ENCODE measurements at regions not wholly inside any gene's neighbourhood (a gene's known extent, or its start where the extent isn't known, plus 50 kb on each side); places are given as distances from the start of the nearest gene placed in this dataset.

DNA sequence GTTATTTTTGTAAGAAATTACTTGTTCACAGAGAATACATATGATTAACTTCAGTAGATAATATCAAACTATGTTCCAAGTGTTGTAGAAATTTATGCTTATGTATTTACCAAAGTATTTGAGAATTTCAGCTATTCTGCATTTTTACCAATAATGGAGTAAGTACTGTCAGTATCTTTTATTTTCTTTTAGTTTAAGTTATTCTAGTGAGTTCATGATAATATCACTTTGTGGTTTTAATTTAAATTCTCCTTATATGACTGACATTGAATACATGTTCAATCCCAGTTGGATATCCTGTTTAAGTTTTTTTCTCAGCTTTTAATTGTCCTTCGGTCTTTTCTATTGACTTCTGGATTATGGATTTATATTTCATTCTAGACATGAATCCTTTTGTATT lies 1024.6 kb downstream of the EFNA5 start:
- Histone ChIP-seq H3K36me3 (ENCODE audit: control insufficient read depth in 2 of 2, insufficient read depth in 1 of 2, low read length in 2 of 2) (no peaks in the 10 kb centered on the region), H3K4me3 (ENCODE audit: low read depth, low read length) (no peak overlapping the region), H3K27ac (ENCODE audit: extremely low read depth, low read depth, low read length) (no peak overlapping the region), H3K4me1 (ENCODE audit: control insufficient read depth, insufficient read depth, low read length) (no peaks in the 10 kb centered on the region), H3K9me3 (ENCODE audit: control insufficient read depth, insufficient read depth, low read depth, low read length) (no peaks in the 10 kb centered on the region)
- CTCF ChIA-PET = no interaction called here
- POLR2A ChIA-PET = no interaction called here
- TF ChIP-seq KLF7 (tag by site-specific recombination; IDR thresholded peaks at IDR 0.05; ENCODE audit: borderline replicate concordance) = no peak
- no peak for TF ChIP-seq ZNF132 (tag by site-specific recombination; IDR thresholded peaks at IDR 0.05; ENCODE audit: borderline replicate concordance)
- TF ChIP-seq, protein P1, sequence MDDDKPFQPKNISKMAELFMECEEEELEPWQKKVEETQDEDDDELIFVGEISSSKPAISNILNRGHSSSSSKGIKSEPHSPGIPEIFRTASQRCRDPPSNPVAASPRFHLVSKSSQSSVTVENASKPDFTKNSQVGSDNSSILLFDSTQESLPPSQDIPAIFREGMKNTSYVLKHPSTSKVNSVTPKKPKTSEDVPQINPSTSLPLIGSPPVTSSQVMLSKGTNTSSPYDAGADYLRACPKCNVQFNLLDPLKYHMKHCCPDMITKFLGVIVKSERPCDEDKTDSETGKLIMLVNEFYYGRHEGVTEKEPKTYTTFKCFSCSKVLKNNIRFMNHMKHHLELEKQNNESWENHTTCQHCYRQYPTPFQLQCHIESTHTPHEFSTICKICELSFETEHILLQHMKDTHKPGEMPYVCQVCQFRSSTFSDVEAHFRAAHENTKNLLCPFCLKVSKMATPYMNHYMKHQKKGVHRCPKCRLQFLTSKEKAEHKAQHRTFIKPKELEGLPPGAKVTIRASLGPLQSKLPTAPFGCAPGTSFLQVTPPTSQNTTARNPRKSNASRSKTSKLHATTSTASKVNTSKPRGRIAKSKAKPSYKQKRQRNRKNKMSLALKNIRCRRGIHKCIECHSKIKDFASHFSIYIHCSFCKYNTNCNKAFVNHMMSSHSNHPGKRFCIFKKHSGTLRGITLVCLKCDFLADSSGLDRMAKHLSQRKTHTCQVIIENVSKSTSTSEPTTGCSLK (tag by site-specific recombination; IDR thresholded peaks at IDR 0.05) = no peak
- no peak for TF ChIP-seq TRIM28 (IDR thresholded peaks at IDR 0.05; ENCODE audit: borderline replicate concordance, low read length)
- TF ChIP-seq ZNF239 (tag by site-specific recombination; IDR thresholded peaks at IDR 0.05) = no peak
- TF ChIP-seq ZNF19 (tag by site-specific recombination; IDR thresholded peaks at IDR 0.05; ENCODE audit: low read depth) = no peak
- no peak for TF ChIP-seq ZNF248 (tag by site-specific recombination; IDR thresholded peaks at IDR 0.05)
- no peak for TF ChIP-seq SP7 (tag by site-specific recombination; IDR thresholded peaks at IDR 0.05)
- TF ChIP-seq YY2 (tag by site-specific recombination; IDR thresholded peaks at IDR 0.05) = no peak
- no peak for TF ChIP-seq ZNF335 (tag by site-specific recombination; conservative IDR thresholded peaks at IDR 0.05)
- no peak for TF ChIP-seq ZNF76 (tag by site-specific recombination; IDR thresholded peaks at IDR 0.05; ENCODE audit: borderline replicate concordance, low read depth)
- TF ChIP-seq KLF1 (tag by site-specific recombination; IDR thresholded peaks at IDR 0.05) = no peak
- no peak for TF ChIP-seq ZNF114 (tag by site-specific recombination; IDR thresholded peaks at IDR 0.05)
- TF ChIP-seq, protein P2, sequence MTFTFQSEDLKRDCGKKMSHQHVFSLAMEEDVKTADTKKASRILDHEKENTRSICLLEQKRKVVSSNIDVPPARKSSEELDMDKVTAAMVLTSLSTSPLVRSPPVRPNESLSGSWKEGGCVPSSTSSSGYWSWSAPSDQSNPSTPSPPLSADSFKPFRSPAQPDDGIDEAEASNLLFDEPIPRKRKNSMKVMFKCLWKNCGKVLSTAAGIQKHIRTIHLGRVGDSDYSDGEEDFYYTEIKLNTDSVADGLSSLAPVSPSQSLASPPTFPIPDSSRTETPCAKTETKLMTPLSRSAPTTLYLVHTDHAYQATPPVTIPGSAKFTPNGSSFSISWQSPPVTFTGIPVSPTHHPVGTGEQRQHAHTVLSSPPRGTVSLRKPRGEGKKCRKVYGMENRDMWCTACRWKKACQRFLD (tag by site-specific recombination; IDR thresholded peaks at IDR 0.05) = no peak
- TF ChIP-seq ZNF624 (tag by site-specific recombination; IDR thresholded peaks at IDR 0.05) = no peak
- no peak for TF ChIP-seq ZBTB7A (tag by site-specific recombination; IDR thresholded peaks at IDR 0.05; ENCODE audit: low read depth)
- no peak for TF ChIP-seq ZNF366 (tag by site-specific recombination; conservative IDR thresholded peaks at IDR 0.05)
- TF ChIP-seq ZNF521 (tag by site-specific recombination; IDR thresholded peaks at IDR 0.05) = no peak
- no peak for TF ChIP-seq ZNF830 (tag by site-specific recombination; IDR thresholded peaks at IDR 0.05; ENCODE audit: low read depth)

DNA sequence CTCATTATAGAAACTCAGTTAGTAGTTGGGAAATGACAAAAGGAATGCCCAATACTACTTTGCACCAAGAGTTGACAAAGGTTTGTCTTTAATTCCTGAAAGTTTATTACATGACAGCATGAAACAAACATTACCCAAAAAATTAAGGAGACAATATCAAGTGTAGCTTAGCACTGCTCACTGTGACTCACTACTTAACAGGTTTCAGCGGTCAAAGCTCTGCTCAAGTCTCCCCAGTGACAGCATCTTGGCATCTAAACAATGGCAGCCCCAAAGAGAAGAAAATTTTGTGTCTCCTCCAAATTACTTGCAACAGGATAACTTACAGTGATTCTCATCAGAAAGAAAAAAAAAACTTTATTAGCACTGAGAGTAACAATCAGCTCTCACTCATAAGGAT lies 1030.2 kb downstream of the EFNA5 start:
- H3K36me3 ChIP-seq (ENCODE audit: control insufficient read depth in 2 of 2, insufficient read depth in 1 of 2, low read length in 2 of 2) = no peaks in the 10 kb centered on the region
- no peak overlapping the region for H3K27ac ChIP-seq (ENCODE audit: extremely low read depth, low read depth, low read length)
- no peaks in the 10 kb centered on the region for H3K9me3 ChIP-seq (ENCODE audit: control insufficient read depth, insufficient read depth, low read depth, low read length)
- CTCF ChIA-PET = no interaction called here
- POLR2A ChIA-PET = no interaction called here
- H3K4me1 ChIP-seq (ENCODE audit: control insufficient read depth, insufficient read depth, low read length) = no peaks in the 10 kb centered on the region
- no peak overlapping the region for H3K4me3 ChIP-seq (ENCODE audit: low read depth, low read length)
- no peak for TF ChIP-seq ZNF785 (tag by site-specific recombination; IDR thresholded peaks at IDR 0.05)
- TF ChIP-seq BCL6B (tag by site-specific recombination; IDR thresholded peaks at IDR 0.05) = no peak
- no peak for TF ChIP-seq ZNF175 (tag by site-specific recombination; IDR thresholded peaks at IDR 0.05)
- no peak for TF ChIP-seq SP2 (tag by site-specific recombination; IDR thresholded peaks at IDR 0.05)
- no peak for TF ChIP-seq REPIN1 (tag by site-specific recombination; IDR thresholded peaks at IDR 0.05; ENCODE audit: low read depth)
- TF ChIP-seq GLIS1 (tag by site-specific recombination; IDR thresholded peaks at IDR 0.05) = no peak
- TF ChIP-seq ZNF248 (tag by site-specific recombination; IDR thresholded peaks at IDR 0.05) = no peak
- no peak for TF ChIP-seq PATZ1 (tag by site-specific recombination; IDR thresholded peaks at IDR 0.05)
- TF ChIP-seq TSHZ1 (tag by site-specific recombination; IDR thresholded peaks at IDR 0.05; ENCODE audit: borderline replicate concordance) = no peak
- TF ChIP-seq SCRT1 (tag by site-specific recombination; IDR thresholded peaks at IDR 0.05; ENCODE audit: borderline replicate concordance) = no peak

All from HEK293 (cell line).